Astrocyte of the spinal cord (primary cell): ENCODE measurements at regions not wholly inside any gene's neighbourhood (a gene's known extent, or its start where the extent isn't known, plus 50 kb on each side); places are given as distances from the start of the nearest gene placed in this dataset.

Source experiments
- DNase-seq: peaks from one replicate; pipeline ENCODE4 v3.0.0; 2011; ENCODE audit warnings: low read depth, low spot score
- H3K4me3 ChIP-seq: 2 replicates; pipeline ENCODE4 v1.5.1; 2011; ENCODE audit warnings: low read depth, mild to moderate bottlenecking, low read length, moderate library complexity
- CTCF ChIP-seq: IDR thresholded peaks from 2 replicates; pipeline ENCODE4 v1.5.1; 2012; ENCODE audit warnings: low read depth, mild to moderate bottlenecking, low read length, inconsistent platforms
- in situ Hi-C: cut with HindIII; loops from 2 replicates; pipeline ENCODE4 v1.10.0; 2017; ENCODE audit warnings: low sequenced_read_pairs

GRCh38 chr3:132787616-132788300, 65.5 kb upstream of the NPHP3 start:
- no peak for TF ChIP-seq CTCF
- no peak overlapping the region for H3K4me3 ChIP-seq
- peak; percentile 56 for DNase-seq
- in situ Hi-C loops: no loop called here

- in situ Hi-C loops: no loop called here
- TF ChIP-seq CTCF: no peak
- no peak overlapping the region for H3K4me3 ChIP-seq
- no peak for DNase-seq
Observed at GRCh38 chr3:132786890-132787289, 64.7 kb upstream of the NPHP3 start.

GRCh38 chr3:132785292-132785691, 63.1 kb upstream of the NPHP3 start:
- in situ Hi-C loops: no loop called here
- TF ChIP-seq CTCF: no peak
- peak; percentile 18 for DNase-seq
- H3K4me3 ChIP-seq: no peak overlapping the region

- H3K4me3 ChIP-seq: no peak overlapping the region
- TF ChIP-seq CTCF: no peak
- no peak for DNase-seq
- in situ Hi-C loops: no loop called here
Observed at GRCh38 chr3:132784502-132785025, 62.4 kb upstream of the NPHP3 start.

- peak; percentile 23 for DNase-seq
- no peak overlapping the region for H3K4me3 ChIP-seq
- no peak for TF ChIP-seq CTCF
- in situ Hi-C loops: no loop called here
Observed at GRCh38 chr3:132783152-132783551, 60.9 kb upstream of the NPHP3 start.

GRCh38 chr3:132781922-132782321, 59.7 kb upstream of the NPHP3 start:
- no peak for DNase-seq
- H3K4me3 ChIP-seq: no peak overlapping the region
- no peak for TF ChIP-seq CTCF
- in situ Hi-C loops: no loop called here
